ENCODE measurements at regions not wholly inside any gene's neighbourhood (a gene's known extent, or its start where the extent isn't known, plus 50 kb on each side); places are given as distances from the start of the nearest gene placed in this dataset.

DNA sequence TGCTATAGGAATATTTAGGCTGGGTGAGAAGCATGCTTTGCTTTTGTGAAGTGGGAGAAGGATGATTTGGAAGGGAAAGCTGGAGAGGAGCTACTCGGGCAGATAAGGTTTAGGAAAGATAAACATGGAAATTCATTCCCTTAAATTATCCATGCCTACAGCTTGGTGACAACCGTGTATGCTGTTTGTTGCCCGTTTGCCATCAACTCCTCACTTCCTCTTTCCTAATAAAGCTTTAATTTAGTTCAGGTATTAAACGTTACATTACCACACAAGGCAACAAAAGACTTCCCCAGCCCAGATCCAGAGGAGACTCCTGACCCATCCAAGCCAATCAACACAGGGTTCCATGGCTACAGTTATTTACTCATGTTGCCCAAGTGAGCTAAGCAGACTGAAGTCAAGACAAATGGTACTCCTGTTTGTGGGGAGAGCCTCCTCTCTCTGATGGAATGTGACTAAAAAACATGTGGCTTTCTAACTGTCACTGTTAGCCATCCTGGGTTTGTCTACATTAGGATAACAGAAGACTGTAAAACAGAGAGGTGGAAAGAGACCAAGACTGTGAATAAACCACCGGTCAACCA lies 101.7 kb upstream of the GRAMD1B start:
- TF ChIP-seq NR3C1 (CRISPR knock-in tag; IDR thresholded peaks at IDR 0.05) (no peak), ATAD3A (CRISPR knock-in tag; IDR thresholded peaks at IDR 0.05) (no peak), PAF1 (CRISPR knock-in tag; IDR thresholded peaks at IDR 0.05) (no peak), MBNL3 (CRISPR knock-in tag; conservative IDR thresholded peaks at IDR 0.05) (no peak), MEIS2 (CRISPR knock-in tag; IDR thresholded peaks at IDR 0.05) (no peak), ZNF205 (CRISPR knock-in tag; IDR thresholded peaks at IDR 0.05) (no peak), ZNF274 (CRISPR knock-in tag; IDR thresholded peaks at IDR 0.05) (no peak), ZNF652 (CRISPR knock-in tag; IDR thresholded peaks at IDR 0.05; ENCODE audit: borderline replicate concordance, low read depth) (no peak), ZNF12 (CRISPR knock-in tag; IDR thresholded peaks at IDR 0.05) (no peak), TBP (CRISPR knock-in tag; IDR thresholded peaks at IDR 0.05) (no peak), ZNF10 (CRISPR knock-in tag; IDR thresholded peaks at IDR 0.05; ENCODE audit: borderline replicate concordance, low read depth) (no peak), ZNF761 (CRISPR knock-in tag; conservative IDR thresholded peaks at IDR 0.05) (no peak), SSRP1 (CRISPR knock-in tag; IDR thresholded peaks at IDR 0.05) (no peak), SP5 (CRISPR knock-in tag; IDR thresholded peaks at IDR 0.05; ENCODE audit: borderline replicate concordance, low read depth) (no peak)
- TF ChIP-seq, protein P1, sequence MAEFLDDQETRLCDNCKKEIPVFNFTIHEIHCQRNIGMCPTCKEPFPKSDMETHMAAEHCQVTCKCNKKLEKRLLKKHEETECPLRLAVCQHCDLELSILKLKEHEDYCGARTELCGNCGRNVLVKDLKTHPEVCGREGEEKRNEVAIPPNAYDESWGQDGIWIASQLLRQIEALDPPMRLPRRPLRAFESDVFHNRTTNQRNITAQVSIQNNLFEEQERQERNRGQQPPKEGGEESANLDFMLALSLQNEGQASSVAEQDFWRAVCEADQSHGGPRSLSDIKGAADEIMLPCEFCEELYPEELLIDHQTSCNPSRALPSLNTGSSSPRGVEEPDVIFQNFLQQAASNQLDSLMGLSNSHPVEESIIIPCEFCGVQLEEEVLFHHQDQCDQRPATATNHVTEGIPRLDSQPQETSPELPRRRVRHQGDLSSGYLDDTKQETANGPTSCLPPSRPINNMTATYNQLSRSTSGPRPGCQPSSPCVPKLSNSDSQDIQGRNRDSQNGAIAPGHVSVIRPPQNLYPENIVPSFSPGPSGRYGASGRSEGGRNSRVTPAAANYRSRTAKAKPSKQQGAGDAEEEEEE (CRISPR knock-in tag; IDR thresholded peaks at IDR 0.05; ENCODE audit: borderline replicate concordance): no peak
- TF ChIP-seq, protein P2, sequence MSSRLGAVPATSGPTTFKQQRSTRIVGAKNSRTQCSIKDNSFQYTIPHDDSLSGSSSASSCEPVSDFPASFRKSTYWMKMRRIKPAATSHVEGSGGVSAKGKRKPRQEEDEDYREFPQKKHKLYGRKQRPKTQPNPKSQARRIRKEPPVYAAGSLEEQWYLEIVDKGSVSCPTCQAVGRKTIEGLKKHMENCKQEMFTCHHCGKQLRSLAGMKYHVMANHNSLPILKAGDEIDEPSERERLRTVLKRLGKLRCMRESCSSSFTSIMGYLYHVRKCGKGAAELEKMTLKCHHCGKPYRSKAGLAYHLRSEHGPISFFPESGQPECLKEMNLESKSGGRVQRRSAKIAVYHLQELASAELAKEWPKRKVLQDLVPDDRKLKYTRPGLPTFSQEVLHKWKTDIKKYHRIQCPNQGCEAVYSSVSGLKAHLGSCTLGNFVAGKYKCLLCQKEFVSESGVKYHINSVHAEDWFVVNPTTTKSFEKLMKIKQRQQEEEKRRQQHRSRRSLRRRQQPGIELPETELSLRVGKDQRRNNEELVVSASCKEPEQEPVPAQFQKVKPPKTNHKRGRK (CRISPR knock-in tag; IDR thresholded peaks at IDR 0.05): no peak
- TF ChIP-seq, protein P3, sequence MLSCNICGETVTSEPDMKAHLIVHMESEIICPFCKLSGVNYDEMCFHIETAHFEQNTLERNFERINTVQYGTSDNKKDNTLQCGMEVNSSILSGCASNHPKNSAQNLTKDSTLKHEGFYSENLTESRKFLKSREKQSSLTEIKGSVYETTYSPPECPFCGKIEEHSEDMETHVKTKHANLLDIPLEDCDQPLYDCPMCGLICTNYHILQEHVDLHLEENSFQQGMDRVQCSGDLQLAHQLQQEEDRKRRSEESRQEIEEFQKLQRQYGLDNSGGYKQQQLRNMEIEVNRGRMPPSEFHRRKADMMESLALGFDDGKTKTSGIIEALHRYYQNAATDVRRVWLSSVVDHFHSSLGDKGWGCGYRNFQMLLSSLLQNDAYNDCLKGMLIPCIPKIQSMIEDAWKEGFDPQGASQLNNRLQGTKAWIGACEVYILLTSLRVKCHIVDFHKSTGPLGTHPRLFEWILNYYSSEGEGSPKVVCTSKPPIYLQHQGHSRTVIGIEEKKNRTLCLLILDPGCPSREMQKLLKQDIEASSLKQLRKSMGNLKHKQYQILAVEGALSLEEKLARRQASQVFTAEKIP (CRISPR knock-in tag; IDR thresholded peaks at IDR 0.05; ENCODE audit: borderline replicate concordance): no peak
- TF ChIP-seq, protein P4, sequence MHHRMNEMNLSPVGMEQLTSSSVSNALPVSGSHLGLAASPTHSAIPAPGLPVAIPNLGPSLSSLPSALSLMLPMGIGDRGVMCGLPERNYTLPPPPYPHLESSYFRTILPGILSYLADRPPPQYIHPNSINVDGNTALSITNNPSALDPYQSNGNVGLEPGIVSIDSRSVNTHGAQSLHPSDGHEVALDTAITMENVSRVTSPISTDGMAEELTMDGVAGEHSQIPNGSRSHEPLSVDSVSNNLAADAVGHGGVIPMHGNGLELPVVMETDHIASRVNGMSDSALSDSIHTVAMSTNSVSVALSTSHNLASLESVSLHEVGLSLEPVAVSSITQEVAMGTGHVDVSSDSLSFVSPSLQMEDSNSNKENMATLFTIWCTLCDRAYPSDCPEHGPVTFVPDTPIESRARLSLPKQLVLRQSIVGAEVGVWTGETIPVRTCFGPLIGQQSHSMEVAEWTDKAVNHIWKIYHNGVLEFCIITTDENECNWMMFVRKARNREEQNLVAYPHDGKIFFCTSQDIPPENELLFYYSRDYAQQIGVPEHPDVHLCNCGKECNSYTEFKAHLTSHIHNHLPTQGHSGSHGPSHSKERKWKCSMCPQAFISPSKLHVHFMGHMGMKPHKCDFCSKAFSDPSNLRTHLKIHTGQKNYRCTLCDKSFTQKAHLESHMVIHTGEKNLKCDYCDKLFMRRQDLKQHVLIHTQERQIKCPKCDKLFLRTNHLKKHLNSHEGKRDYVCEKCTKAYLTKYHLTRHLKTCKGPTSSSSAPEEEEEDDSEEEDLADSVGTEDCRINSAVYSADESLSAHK (CRISPR knock-in tag; IDR thresholded peaks at IDR 0.05; ENCODE audit: borderline replicate concordance): no peak
- H3K4me2 ChIP-seq (ENCODE audit: low read depth, low read length): no peak overlapping the region
- peaks cover 0 to 14% of the 10 kb centered on the region in 2 experiments; a peak in 1 of 5 replicates for H3K27me3 ChIP-seq (ENCODE audit: control insufficient read depth in 1 of 2, insufficient read depth in 2 of 2, low read length in 2 of 2)
- FAIRE-seq: no peak
- ChIA-PET POLR2A (no interaction called here), CTCF (ENCODE audit: low intra/inter-chr PET ratio, low total read pairs) (no interaction called here)
- no peak for DNase-seq (ENCODE audit: low spot score)
- no peaks in the 10 kb centered on the region for H3K9me3 ChIP-seq (ENCODE audit: low read length)
- 2% methylated on average over 5 of the region's 5 CpGs for WGBS (ENCODE audit: low lambda C conversion rate)
- BruUV-seq (replicated peaks): no TSS peak
- H2AFZ ChIP-seq (ENCODE audit: low read length): no peak overlapping the region
- in situ Hi-C loops (cut with HindIII; ENCODE audit: extremely low pct_ligation_motif_present, low pct_unique_long_range_greater_than_20kb) (no loop called here), intact Hi-C loops (cut with micrococcal nuclease; ENCODE audit: unreplicated experiment) (no loop called here)
- no peaks in the 10 kb centered on the region for H3K4me1 ChIP-seq (ENCODE audit: insufficient read depth, low read length)
- no peak overlapping the region for H3K27ac ChIP-seq (ENCODE audit: extremely low read length, insufficient read depth, low read length)
- no peak overlapping the region for H3K9ac ChIP-seq (ENCODE audit: insufficient read depth, low read depth, low read length)
- H4K20me1 ChIP-seq (ENCODE audit: insufficient read depth, low read length): no peaks in the 10 kb centered on the region
- H3K4me3 ChIP-seq (replicated peaks in 1 of 3; ENCODE audit: insufficient read depth in 1 of 3, low read depth in 2 of 3, low read length in 3 of 3): no peak overlapping the region
- H3K36me3 ChIP-seq (replicated peaks in 1 of 2; ENCODE audit: control insufficient read depth in 1 of 2, insufficient read depth in 2 of 2, low read length in 2 of 2): no peaks in the 10 kb centered on the region
- no peak for ATAC-seq
- H3K79me2 ChIP-seq (ENCODE audit: insufficient read depth, low read length): no peaks in the 10 kb centered on the region

All from HepG2 (cell line).